ENCODE measurements at regions not wholly inside any gene's neighbourhood (a gene's known extent, or its start where the extent isn't known, plus 50 kb on each side); places are given as distances from the start of the nearest gene placed in this dataset.

- no peaks in the 10 kb centered on the region for H3K27me3 ChIP-seq (ENCODE audit: insufficient read depth, low read length)
- no peaks in the 10 kb centered on the region for H3K4me1 ChIP-seq (ENCODE audit: control insufficient read depth, insufficient read depth, low read length, unreplicated experiment)
- no peak overlapping the region for H3K4me3 ChIP-seq (ENCODE audit: low read depth, low read length)
- no peak overlapping the region for H2AFZ ChIP-seq (ENCODE audit: low read length, unreplicated experiment)
- no peak overlapping the region for H3K27ac ChIP-seq (ENCODE audit: low read depth, low read length)
- no peaks in the 10 kb centered on the region for H3K79me2 ChIP-seq (ENCODE audit: control insufficient read depth, insufficient read depth, low read length, unreplicated experiment)
- no peaks in the 10 kb centered on the region for H3K36me3 ChIP-seq (ENCODE audit: insufficient read depth, low read length)
Measured at GRCh38 chr22:25508761-25509321, 55.6 kb upstream of the GRK3 start.

GRCh38 chr22:25509374-25509791, 55.1 kb upstream of the GRK3 start:
- H3K4me1 ChIP-seq (ENCODE audit: control insufficient read depth, insufficient read depth, low read length, unreplicated experiment): no peaks in the 10 kb centered on the region
- H3K79me2 ChIP-seq (ENCODE audit: control insufficient read depth, insufficient read depth, low read length, unreplicated experiment): no peaks in the 10 kb centered on the region
- H3K27ac ChIP-seq (ENCODE audit: low read depth, low read length): no peak overlapping the region
- H3K27me3 ChIP-seq (ENCODE audit: insufficient read depth, low read length): no peaks in the 10 kb centered on the region
- no peaks in the 10 kb centered on the region for H3K36me3 ChIP-seq (ENCODE audit: insufficient read depth, low read length)
- no peak overlapping the region for H2AFZ ChIP-seq (ENCODE audit: low read length, unreplicated experiment)
- H3K4me3 ChIP-seq (ENCODE audit: low read depth, low read length): no peak overlapping the region

- Histone ChIP-seq H3K27ac (ENCODE audit: low read depth, low read length) (no peak overlapping the region), H3K79me2 (ENCODE audit: control insufficient read depth, insufficient read depth, low read length, unreplicated experiment) (no peaks in the 10 kb centered on the region), H3K4me1 (ENCODE audit: control insufficient read depth, insufficient read depth, low read length, unreplicated experiment) (peaks cover 3% of the 10 kb centered on the region), H2AFZ (ENCODE audit: low read length, unreplicated experiment) (no peak overlapping the region), H3K4me3 (ENCODE audit: low read depth, low read length) (no peak overlapping the region), H3K27me3 (ENCODE audit: insufficient read depth, low read length) (no peaks in the 10 kb centered on the region), H3K36me3 (ENCODE audit: insufficient read depth, low read length) (no peaks in the 10 kb centered on the region)
Measured at GRCh38 chr22:25510876-25511275, 53.6 kb upstream of the GRK3 start.

- peaks cover 3% of the 10 kb centered on the region for H3K4me1 ChIP-seq (ENCODE audit: control insufficient read depth, insufficient read depth, low read length, unreplicated experiment)
- no peak overlapping the region for H3K27ac ChIP-seq (ENCODE audit: low read depth, low read length)
- H3K79me2 ChIP-seq (ENCODE audit: control insufficient read depth, insufficient read depth, low read length, unreplicated experiment): no peaks in the 10 kb centered on the region
- H3K27me3 ChIP-seq (ENCODE audit: insufficient read depth, low read length): no peaks in the 10 kb centered on the region
- no peak overlapping the region for H2AFZ ChIP-seq (ENCODE audit: low read length, unreplicated experiment)
- H3K4me3 ChIP-seq (ENCODE audit: low read depth, low read length): no peak overlapping the region
- H3K36me3 ChIP-seq (ENCODE audit: insufficient read depth, low read length): no peaks in the 10 kb centered on the region
Measured at GRCh38 chr22:25511725-25512124, 52.8 kb upstream of the GRK3 start.

GRCh38 chr22:25514436-25515180, 49.9 kb upstream of the GRK3 start:
- no peak overlapping the region for H3K4me3 ChIP-seq (ENCODE audit: low read depth, low read length)
- H3K27ac ChIP-seq (ENCODE audit: low read depth, low read length): no peak overlapping the region
- H2AFZ ChIP-seq (ENCODE audit: low read length, unreplicated experiment): no peak overlapping the region

More at GRCh38 chr22:25514436-25515180, 49.9 kb upstream of the GRK3 start:
- Histone ChIP-seq H3K27me3 (ENCODE audit: insufficient read depth, low read length) (no peaks in the 10 kb centered on the region), H3K79me2 (ENCODE audit: control insufficient read depth, insufficient read depth, low read length, unreplicated experiment) (no peaks in the 10 kb centered on the region), H3K4me1 (ENCODE audit: control insufficient read depth, insufficient read depth, low read length, unreplicated experiment) (peaks cover 3% of the 10 kb centered on the region), H3K36me3 (ENCODE audit: insufficient read depth, low read length) (no peaks in the 10 kb centered on the region)
